ENCODE measurements at regions not wholly inside any gene's neighbourhood (a gene's known extent, or its start where the extent isn't known, plus 50 kb on each side); places are given as distances from the start of the nearest gene placed in this dataset.

DNA sequence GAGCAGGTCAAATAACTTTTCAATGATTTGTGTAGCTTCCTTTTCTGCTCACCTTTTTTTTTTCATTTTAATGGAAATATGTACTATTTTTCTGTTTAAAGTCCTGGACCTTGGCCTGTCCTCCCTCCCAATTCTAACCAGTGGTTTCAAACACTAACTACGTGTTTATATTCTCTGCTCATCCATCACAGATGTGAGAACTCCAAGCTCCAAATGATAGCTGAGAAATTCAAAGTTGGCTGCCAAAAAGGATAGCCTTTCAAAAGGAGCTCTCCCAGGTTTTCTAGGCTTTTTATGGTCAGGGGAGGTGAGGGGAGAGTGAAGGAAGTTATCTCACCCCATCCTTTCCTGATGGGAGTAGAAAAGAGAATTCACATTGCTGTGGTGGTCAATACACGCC, 486.0 kb upstream of the TBX3 start:
- H3K27ac ChIP-seq: no peak overlapping the region
- TF ChIP-seq, protein P1, sequence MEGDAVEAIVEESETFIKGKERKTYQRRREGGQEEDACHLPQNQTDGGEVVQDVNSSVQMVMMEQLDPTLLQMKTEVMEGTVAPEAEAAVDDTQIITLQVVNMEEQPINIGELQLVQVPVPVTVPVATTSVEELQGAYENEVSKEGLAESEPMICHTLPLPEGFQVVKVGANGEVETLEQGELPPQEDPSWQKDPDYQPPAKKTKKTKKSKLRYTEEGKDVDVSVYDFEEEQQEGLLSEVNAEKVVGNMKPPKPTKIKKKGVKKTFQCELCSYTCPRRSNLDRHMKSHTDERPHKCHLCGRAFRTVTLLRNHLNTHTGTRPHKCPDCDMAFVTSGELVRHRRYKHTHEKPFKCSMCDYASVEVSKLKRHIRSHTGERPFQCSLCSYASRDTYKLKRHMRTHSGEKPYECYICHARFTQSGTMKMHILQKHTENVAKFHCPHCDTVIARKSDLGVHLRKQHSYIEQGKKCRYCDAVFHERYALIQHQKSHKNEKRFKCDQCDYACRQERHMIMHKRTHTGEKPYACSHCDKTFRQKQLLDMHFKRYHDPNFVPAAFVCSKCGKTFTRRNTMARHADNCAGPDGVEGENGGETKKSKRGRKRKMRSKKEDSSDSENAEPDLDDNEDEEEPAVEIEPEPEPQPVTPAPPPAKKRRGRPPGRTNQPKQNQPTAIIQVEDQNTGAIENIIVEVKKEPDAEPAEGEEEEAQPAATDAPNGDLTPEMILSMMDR (conservative IDR thresholded peaks at IDR 0.05): no peak
- TF ChIP-seq ZFX (IDR thresholded peaks at IDR 0.05): no peak

DNA sequence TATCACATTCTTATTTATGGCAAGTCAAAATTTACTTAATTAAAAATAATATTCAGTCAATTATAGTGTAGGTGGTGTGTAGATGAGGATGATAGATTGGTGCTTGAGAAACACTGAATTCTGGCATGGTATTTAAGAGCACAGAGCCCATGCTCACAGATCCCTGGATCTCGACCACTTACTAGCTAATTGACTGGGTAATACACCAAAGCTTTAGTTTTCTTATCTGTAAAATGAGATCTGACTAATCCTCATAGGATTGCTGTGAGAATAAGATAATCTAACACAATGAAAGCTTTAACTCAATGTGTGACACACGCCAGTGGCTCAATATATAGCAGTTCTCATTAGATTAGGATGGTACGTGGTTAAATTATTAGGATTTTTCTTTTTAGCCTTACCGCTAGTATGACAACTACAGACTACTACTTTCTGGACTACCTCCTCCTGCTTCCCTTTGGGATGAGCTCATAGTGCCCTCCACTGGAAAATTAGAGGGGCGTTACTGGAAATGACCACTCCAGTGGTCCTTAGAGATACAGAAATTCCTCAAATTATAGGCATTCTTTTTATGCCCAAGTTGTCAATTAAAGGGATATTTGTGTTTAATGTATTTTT, 482.8 kb upstream of the TBX3 start:
- H3K27ac ChIP-seq: no peak overlapping the region
- TF ChIP-seq, protein P1 (conservative IDR thresholded peaks at IDR 0.05): peak; percentile 8; the same call in 1 of the 2 replicates
- no peak for TF ChIP-seq ZFX (IDR thresholded peaks at IDR 0.05)

DNA sequence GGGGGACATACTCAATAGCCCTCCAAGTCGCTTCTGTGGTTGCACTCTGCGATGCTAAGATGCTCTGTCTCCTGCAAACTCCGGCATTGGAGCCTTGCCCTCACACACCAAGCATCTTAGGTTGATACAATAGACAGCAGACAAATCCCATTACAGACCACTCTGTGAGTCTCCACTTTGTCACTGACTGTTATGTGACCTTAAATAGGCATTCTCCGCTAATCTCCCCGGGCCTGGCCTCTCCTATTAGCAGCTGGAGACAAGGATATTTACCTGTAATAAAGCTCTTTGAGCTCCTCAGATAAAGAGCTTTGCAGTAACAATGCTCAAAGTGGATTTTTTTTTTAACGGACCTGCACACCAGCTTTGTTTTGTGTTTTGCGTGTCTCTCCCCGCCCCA, 479.7 kb upstream of the TBX3 start:
- no peak overlapping the region for H3K27ac ChIP-seq
- TF ChIP-seq ZFX (IDR thresholded peaks at IDR 0.05): no peak
- TF ChIP-seq, protein P1 (conservative IDR thresholded peaks at IDR 0.05): no peak

DNA sequence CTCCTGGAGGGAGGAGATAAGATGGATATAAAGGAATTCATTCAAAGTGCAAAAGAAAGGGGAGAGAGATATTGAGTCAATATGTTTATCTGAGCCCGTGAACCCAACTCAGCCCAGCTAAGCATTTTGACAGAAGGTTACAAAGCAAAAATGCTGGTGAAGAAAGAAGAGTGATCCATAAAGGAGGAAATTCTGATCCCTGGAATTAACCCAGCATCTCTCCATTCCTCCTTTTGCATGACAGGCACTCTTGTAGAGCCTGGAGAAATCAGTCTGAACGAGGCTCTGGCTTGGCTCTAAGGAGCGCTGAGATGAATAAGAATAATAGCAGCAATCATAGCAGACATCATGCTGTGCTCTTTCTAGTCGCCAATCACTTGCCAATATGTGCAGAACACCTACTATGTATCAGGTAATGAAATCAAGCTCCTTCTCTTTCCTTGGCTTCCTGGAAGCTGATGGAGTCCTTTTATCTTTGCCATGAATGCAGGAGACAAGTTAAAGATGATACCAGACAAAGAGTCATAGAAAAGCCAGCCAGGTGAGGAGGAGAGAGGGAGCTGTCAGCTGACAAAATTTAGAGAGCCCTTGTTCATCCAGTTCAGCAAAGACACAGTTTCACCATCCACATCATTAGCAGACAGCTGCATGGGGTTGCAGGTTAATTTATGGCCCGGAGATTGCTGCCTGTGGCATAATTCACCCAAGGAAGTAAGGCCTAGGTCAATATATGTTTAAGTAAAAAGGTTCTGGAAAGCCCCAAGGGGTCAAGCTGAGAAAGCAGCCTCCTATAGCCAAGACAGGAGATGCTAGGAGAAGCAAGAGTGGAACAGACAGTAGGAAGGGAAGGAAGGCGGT, 476.5 kb upstream of the TBX3 start:
- TF ChIP-seq, protein P1 (conservative IDR thresholded peaks at IDR 0.05): no peak
- no peak for TF ChIP-seq ZFX (IDR thresholded peaks at IDR 0.05)

DNA sequence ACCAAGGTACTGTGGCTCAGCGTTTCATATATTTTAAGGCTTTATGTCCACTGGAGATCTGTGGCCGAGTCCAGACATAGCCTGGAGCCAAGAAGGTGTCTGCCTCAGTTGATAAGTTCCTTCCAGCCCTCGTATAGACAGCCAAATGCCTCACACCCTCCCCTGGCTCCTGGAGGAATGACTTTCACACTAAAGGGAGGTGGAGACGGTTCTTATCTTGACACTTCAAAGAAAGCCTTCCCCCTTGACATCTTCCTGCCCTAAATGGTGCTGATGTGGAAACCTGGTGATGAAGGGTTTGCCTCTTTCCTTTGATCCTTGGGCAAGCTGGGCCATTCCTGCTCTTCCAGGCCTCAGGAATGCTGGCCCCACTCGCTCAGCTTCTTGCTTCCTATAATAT, 474.8 kb upstream of the TBX3 start:
- no peak overlapping the region for H3K27ac ChIP-seq
- TF ChIP-seq, protein P1 (conservative IDR thresholded peaks at IDR 0.05): no peak
- no peak for TF ChIP-seq ZFX (IDR thresholded peaks at IDR 0.05)

More for the DNA sequence above, 476.5 kb upstream of the TBX3 start:
- no peak overlapping the region for H3K27ac ChIP-seq

DNA sequence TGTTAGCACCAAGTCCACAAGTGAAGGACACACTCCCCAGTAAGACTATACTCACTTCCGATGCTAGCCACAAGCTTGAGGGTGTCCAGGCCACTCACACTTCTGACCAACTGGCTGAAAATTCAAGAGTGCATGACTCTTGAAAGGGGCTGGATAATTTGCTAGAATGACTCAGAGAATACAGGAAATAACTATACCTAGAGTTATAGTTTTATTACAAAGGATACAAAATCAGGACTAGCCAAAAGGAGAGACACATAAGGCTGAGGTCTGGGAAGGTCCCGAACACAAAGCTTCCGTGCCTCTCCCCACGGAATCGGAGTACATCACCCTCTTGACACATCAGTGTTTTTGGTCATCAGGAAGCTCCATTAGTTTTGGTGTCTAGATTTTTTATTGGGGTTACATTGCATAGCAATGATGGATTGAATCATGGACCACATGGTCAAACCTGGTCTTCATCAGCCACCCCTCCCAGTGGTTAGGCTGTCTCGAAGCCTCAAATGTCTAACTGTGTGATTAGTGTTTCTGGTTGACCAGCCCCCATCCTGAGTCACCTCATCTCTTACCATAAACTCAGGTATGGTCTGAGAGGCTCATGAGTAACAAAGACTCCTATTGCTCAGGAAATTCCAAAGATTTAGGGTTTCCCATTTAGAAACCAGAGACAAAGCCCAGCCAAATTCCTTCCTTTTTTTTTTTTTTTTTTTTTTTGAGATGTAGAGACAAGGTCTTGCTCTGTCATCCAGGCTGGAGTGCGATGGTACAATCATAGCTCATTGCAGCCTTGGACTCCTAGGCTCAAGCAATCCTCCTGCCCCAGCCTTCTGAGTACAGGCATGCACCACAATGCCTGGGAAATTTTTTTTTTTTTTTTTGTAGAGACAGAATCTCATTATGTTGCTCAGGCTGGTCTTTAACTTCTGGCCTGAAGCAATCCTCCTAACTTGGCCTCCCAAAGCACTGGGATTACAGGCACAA, 472.0 kb upstream of the TBX3 start:
- H3K27ac ChIP-seq: no peak overlapping the region
- no peak for TF ChIP-seq ZFX (IDR thresholded peaks at IDR 0.05)
- TF ChIP-seq, protein P1 (conservative IDR thresholded peaks at IDR 0.05): no peak

Data from C4-2B (cell line).